Activated CD8-positive, alpha-beta T cell treated with anti-CD3 and anti-CD28 coated beads for 36 hours (primary cell): ENCODE measurements at regions not wholly inside any gene's neighbourhood (a gene's known extent, or its start where the extent isn't known, plus 50 kb on each side); places are given as distances from the start of the nearest gene placed in this dataset.
A peak's percentile ranks its signal among the peaks of the same experiment; 100 is the strongest.

Experiments
- ATAC-seq: fragments of 200-7000 bp; cut with Tn5 transposase; one replicate; pipeline ENCODE4 v1.10.0; 2021; ENCODE audit warnings: mild to moderate bottlenecking, moderate library complexity
- CTCF ChIA-PET: fragments of 350-600 bp; sonication (Branson Sonifier 250); formaldehyde crosslinking; loops from one replicate; lab custom pipeline; 2021; ENCODE audit warnings: antibody characterized with exemption; lab: Charles Lee
- POLR2A ChIA-PET: fragments of 350-600 bp; sonication (Branson Sonifier 250); formaldehyde crosslinking; loops from one replicate; lab custom pipeline; 2021; ENCODE audit warnings: antibody characterized with exemption; lab: Charles Lee
- DNase-seq: peaks from one replicate; pipeline ENCODE4 v3.0.0-alpha.2; 2020
- H3K27ac Mint-ChIP-seq: one replicate; pipeline ENCODE4 v1.8.0; 2021; ENCODE audit warnings: mild to moderate bottlenecking, mixed read lengths
- H3K27me3 Mint-ChIP-seq: one replicate; pipeline ENCODE4 v1.8.0; 2021; ENCODE audit warnings: mixed read lengths
- H3K36me3 Mint-ChIP-seq: one replicate; pipeline ENCODE4 v1.8.0; 2021; ENCODE audit warnings: low read depth, mixed read lengths
- H3K4me1 Mint-ChIP-seq: one replicate; pipeline ENCODE4 v1.8.0; 2021; ENCODE audit warnings: low read depth, mixed read lengths
- H3K4me3 Mint-ChIP-seq: one replicate; pipeline ENCODE4 v1.8.0; 2021; ENCODE audit warnings: mild to moderate bottlenecking, moderate library complexity, mixed read lengths
- H3K9me3 Mint-ChIP-seq: one replicate; pipeline ENCODE4 v1.8.0; 2021; ENCODE audit warnings: mixed read lengths
- CTCF ChIP-seq: fragments of 200-600 bp; IDR thresholded peaks from one replicate; pipeline ENCODE4 v1.8.0; 2022; ENCODE audit warnings: antibody characterized with exemption, mild to moderate bottlenecking
- intact Hi-C: fragments of 100-400 bp; cut with micrococcal nuclease; formaldehyde crosslinking; loops from one replicate; pipeline ENCODE4 v1.10.0; 2022

GRCh38 chr4:100109921-100110320 lies 80.3 kb downstream of the DDIT4L start:
- Mint-ChIP-seq H3K27ac (no peak overlapping the region), H3K27me3 (no peaks in the 10 kb centered on the region), H3K36me3 (no peaks in the 10 kb centered on the region), H3K4me1 (peaks cover 23% of the 10 kb centered on the region), H3K4me3 (no peak overlapping the region), H3K9me3 (no peaks in the 10 kb centered on the region)
- ChIA-PET CTCF (interaction anchor here (1.1 to 8.9 kb wide), 2 partner anchors 16 to 43 kb away, joined by 3 to 72 read pairs; no protein-coding TSS in a partner anchor), POLR2A (interaction anchor here (0.7 kb wide), 1 partner anchor 618 kb away, joined by 3 read pairs; no protein-coding TSS in a partner anchor)
- DNase-seq: no peak
- intact Hi-C loops: no loop called here
- TF ChIP-seq CTCF: no peak
- no peak for ATAC-seq

GRCh38 chr4:100108869-100109268 lies 81.4 kb downstream of the DDIT4L start:
- no peaks in the 10 kb centered on the region for H3K36me3 Mint-ChIP-seq
- H3K4me3 Mint-ChIP-seq: no peak overlapping the region
- TF ChIP-seq CTCF: no peak
- ATAC-seq: no peak
- H3K9me3 Mint-ChIP-seq: no peaks in the 10 kb centered on the region
- H3K4me1 Mint-ChIP-seq: peaks cover 27% of the 10 kb centered on the region
- intact Hi-C loops: no loop called here
- no peaks in the 10 kb centered on the region for H3K27me3 Mint-ChIP-seq
- ChIA-PET POLR2A (interaction anchor here (1.2 kb wide), 1 partner anchor 13 kb away, joined by 3 read pairs; no protein-coding TSS in a partner anchor), CTCF (interaction anchor here (8.9 kb wide), 1 partner anchor 15 kb away, joined by 72 read pairs; no protein-coding TSS in a partner anchor)
- DNase-seq: no peak
- no peak overlapping the region for H3K27ac Mint-ChIP-seq

- no peaks in the 10 kb centered on the region for H3K9me3 Mint-ChIP-seq
- no peak for TF ChIP-seq CTCF
- H3K4me3 Mint-ChIP-seq: no peak overlapping the region
- POLR2A ChIA-PET: interaction anchor here (0.8 kb wide), 1 partner anchor 56 kb away, joined by 3 read pairs; no protein-coding TSS in a partner anchor
- ATAC-seq: peak; percentile 89
- H3K27me3 Mint-ChIP-seq: no peaks in the 10 kb centered on the region
- peak; percentile 64 for DNase-seq
- CTCF ChIA-PET: interaction anchor here (1.7 to 8.9 kb wide), 3 partner anchors 9 to 109 kb away, joined by 3 to 72 read pairs (median 6); no protein-coding TSS in a partner anchor
- intact Hi-C loops: no loop called here
- no peaks in the 10 kb centered on the region for H3K36me3 Mint-ChIP-seq
- peaks cover 23% of the 10 kb centered on the region for H3K4me1 Mint-ChIP-seq
- peak overlapping the region; percentile 64 for H3K27ac Mint-ChIP-seq
Observed at GRCh38 chr4:100106982-100107381, 83.3 kb downstream of the DDIT4L start.

- intact Hi-C loops: no loop called here
- DNase-seq (no peak), ATAC-seq (no peak)
- no peak overlapping the region for H3K27ac Mint-ChIP-seq
- ChIA-PET CTCF (interaction anchor here (0.7 to 8.9 kb wide), 4 partner anchors 8 to 106 kb away, joined by 3 to 72 read pairs (median 4); no protein-coding TSS in a partner anchor), POLR2A (interaction anchor here (0.6 kb wide), 1 partner anchor 10 kb away, joined by 3 read pairs; no protein-coding TSS in a partner anchor)
- H3K4me3 Mint-ChIP-seq: no peak overlapping the region
- no peaks in the 10 kb centered on the region for H3K27me3 Mint-ChIP-seq
- no peaks in the 10 kb centered on the region for H3K9me3 Mint-ChIP-seq
- H3K4me1 Mint-ChIP-seq: peaks cover 52% of the 10 kb centered on the region
- no peak for TF ChIP-seq CTCF
- no peaks in the 10 kb centered on the region for H3K36me3 Mint-ChIP-seq
Observed at GRCh38 chr4:100103671-100104070, 86.6 kb downstream of the DDIT4L start.

- Mint-ChIP-seq H3K4me3 (no peak overlapping the region), H3K9me3 (no peaks in the 10 kb centered on the region), H3K27ac (no peak overlapping the region), H3K27me3 (no peaks in the 10 kb centered on the region), H3K4me1 (peaks cover 59% of the 10 kb centered on the region), H3K36me3 (no peaks in the 10 kb centered on the region)
- CTCF ChIA-PET: interaction anchor here (1.8 kb wide), 1 partner anchor 18 kb away, joined by 5 read pairs; no protein-coding TSS in a partner anchor
- DNase-seq (peak; percentile 29), ATAC-seq (peak; percentile 49)
- POLR2A ChIA-PET: no interaction called here
- no peak for TF ChIP-seq CTCF
- intact Hi-C loops: no loop called here
Observed at GRCh38 chr4:100100985-100101384, 89.3 kb downstream of the DDIT4L start.
